Gastroesophageal sphincter (tissue), 4 donors: ENCODE measurements at regions not wholly inside any gene's neighbourhood (a gene's known extent, or its start where the extent isn't known, plus 50 kb on each side); places are given as distances from the start of the nearest gene placed in this dataset.

Experiments used
- ATAC-seq: fragments of 150-250 bp; one replicate; pipeline ENCODE4 v1.9.1; 2016; ENCODE audit warnings: mild to moderate bottlenecking, moderate library complexity
- H3K27ac ChIP-seq, 4 donors: fragments of 200-600 bp; sonication (generic) in 3 of 4; 1 replicate in 3 of 4; 2 replicates in 1 of 4; pipeline ENCODE4 v1.5.1; 2016 to 2019
- H3K27me3 ChIP-seq: fragments of 200-600 bp; sonication (generic); one replicate; pipeline ENCODE4 v1.5.1; 2019
- H3K36me3 ChIP-seq, 2 donors: fragments of 200-600 bp; sonication (generic); one replicate each; pipeline ENCODE4 v1.5.1; 2019; ENCODE audit warnings: control low read depth in 1 of 2
- H3K4me1 ChIP-seq, 3 donors: fragments of 200-600 bp; sonication (generic); 1 replicate in 2 of 3; 2 replicates in 1 of 3; pipeline ENCODE4 v1.5.1; 2016 to 2019; ENCODE audit warnings: control low read depth in 2 of 3
- H3K4me3 ChIP-seq, 2 donors: fragments of 200-600 bp; sonication (generic); one replicate each; pipeline ENCODE4 v1.5.1; 2019; ENCODE audit warnings: mild to moderate bottlenecking in 1 of 2, moderate library complexity in 1 of 2
- H3K9me3 ChIP-seq, 3 donors: fragments of 200-600 bp; sonication (generic); one replicate each; pipeline ENCODE4 v1.5.1; 2017 to 2019; ENCODE audit warnings: control low read depth in 2 of 3
- EP300 ChIP-seq: sonication (generic); formaldehyde crosslinking; IDR thresholded peaks from one replicate; pipeline ENCODE4 v1.6.1; 2017; ENCODE audit warnings: antibody characterized with exemption, mild to moderate bottlenecking
- POLR2A ChIP-seq, 2 donors: fragments of 450-650 bp; IDR thresholded peaks; one replicate each; pipeline ENCODE4 v1.6.1; 2017; ENCODE audit warnings: antibody characterized with exemption in 2 of 2, mild to moderate bottlenecking in 2 of 2, moderate library complexity in 1 of 2
- POLR2AphosphoS5 ChIP-seq: sonication (generic); formaldehyde crosslinking; IDR thresholded peaks from one replicate; pipeline ENCODE4 v1.6.1; 2017; ENCODE audit warnings: antibody characterized with exemption
- WGBS, 2 donors: methylation state at CpG; one replicate each; pipeline ENCODE4 v1.1.5; 2018; ENCODE audit warnings: low coverage in 1 of 2; 5-methylcytosine and 5-hydroxymethylcytosine counted together
- TF ChIP-seq, protein P1 (sequence below), 4 experiments: fragments of 200-600 bp in 2 of 4; fragments of 450-650 bp in 2 of 4; sonication (generic) in 1 of 4; IDR thresholded peaks; one replicate each; pipeline ENCODE4 v1.5.1; 2017 to 2019; ENCODE audit warnings: antibody characterized with exemption in 4 of 4, mild to moderate bottlenecking in 2 of 4, moderate library complexity in 2 of 4

DNA sequence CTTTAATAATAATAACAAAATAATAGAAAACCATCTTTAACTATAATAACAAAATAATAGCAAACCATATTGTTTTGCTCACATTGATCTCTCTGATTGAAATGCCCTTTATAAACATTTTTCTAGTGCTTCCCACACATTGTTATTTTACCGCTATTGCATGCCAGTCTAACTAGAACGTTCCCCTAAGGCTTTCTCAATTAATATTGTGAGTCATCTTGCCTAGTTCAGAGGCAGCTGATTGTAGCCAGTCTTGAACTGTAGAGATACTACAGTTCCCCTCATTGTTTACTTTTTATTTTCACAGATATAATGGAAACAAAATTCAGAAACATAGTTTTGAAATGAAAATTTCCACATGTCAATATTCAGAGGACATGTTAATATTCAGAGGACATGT lies 192.3 kb upstream of the ADGRL4 start:
- Histone ChIP-seq H3K27me3 (no peaks in the 10 kb centered on the region), H3K9me3 (no peaks in the 10 kb centered on the region), H3K27ac (no peak overlapping the region), H3K4me1 (peaks cover 0 to 1% (median 0%) of the 10 kb centered on the region in 3 donors), H3K36me3 (no peaks in the 10 kb centered on the region), H3K4me3 (no peak overlapping the region)
- no peak for TF ChIP-seq POLR2AphosphoS5
- no peak for TF ChIP-seq POLR2A (IDR thresholded peaks at IDR 0.05)
- TF ChIP-seq, protein P1, sequence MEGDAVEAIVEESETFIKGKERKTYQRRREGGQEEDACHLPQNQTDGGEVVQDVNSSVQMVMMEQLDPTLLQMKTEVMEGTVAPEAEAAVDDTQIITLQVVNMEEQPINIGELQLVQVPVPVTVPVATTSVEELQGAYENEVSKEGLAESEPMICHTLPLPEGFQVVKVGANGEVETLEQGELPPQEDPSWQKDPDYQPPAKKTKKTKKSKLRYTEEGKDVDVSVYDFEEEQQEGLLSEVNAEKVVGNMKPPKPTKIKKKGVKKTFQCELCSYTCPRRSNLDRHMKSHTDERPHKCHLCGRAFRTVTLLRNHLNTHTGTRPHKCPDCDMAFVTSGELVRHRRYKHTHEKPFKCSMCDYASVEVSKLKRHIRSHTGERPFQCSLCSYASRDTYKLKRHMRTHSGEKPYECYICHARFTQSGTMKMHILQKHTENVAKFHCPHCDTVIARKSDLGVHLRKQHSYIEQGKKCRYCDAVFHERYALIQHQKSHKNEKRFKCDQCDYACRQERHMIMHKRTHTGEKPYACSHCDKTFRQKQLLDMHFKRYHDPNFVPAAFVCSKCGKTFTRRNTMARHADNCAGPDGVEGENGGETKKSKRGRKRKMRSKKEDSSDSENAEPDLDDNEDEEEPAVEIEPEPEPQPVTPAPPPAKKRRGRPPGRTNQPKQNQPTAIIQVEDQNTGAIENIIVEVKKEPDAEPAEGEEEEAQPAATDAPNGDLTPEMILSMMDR (IDR thresholded peaks at IDR 0.05) = no peak
- TF ChIP-seq EP300 = no peak
- WGBS, 2 donors = 28 to 30% methylated on average over 2 of the region's 2 CpGs
- ATAC-seq = no peak

DNA sequence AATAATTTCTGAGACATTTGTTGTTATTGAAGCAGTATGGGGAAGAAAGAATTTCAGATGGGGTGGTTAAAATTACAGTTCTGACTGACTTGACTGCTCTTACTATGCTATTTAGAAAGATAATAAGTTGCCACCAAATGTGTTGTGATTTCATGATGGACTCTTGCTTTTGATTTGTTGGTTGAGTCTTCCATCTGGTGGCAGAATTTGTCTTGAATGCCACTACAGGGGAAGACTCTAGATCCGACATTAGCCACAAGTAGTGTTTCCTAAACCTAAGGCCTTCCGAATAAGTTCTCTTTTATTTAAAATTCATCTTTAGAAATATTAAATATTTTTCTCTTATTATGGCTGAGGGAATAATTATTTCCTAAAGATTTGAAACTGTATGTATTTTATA lies 190.9 kb upstream of the ADGRL4 start:
- WGBS, 2 donors = 39 to 87% methylated on average over 2 of the region's 2 CpGs
- TF ChIP-seq, protein P1 (IDR thresholded peaks at IDR 0.05) = peak in 3 of 4 experiments; percentile 30 to 49 (median 33)
- TF ChIP-seq EP300 = no peak
- no peak for TF ChIP-seq POLR2AphosphoS5
- no peak for ATAC-seq

GRCh38 chr1:79196211-79196610 lies 189.7 kb upstream of the ADGRL4 start:
- ATAC-seq = no peak
- TF ChIP-seq, protein P1 (IDR thresholded peaks at IDR 0.05) = no peak
- TF ChIP-seq POLR2A (IDR thresholded peaks at IDR 0.05) (no peak), EP300 (no peak), POLR2AphosphoS5 (no peak)
- H3K4me1 ChIP-seq = peaks cover 0 to 11% (median 0%) of the 10 kb centered on the region in 3 donors
- H3K27me3 ChIP-seq = no peaks in the 10 kb centered on the region
- no peak overlapping the region for H3K27ac ChIP-seq
- WGBS, 2 donors = 92 to 100% methylated on average over 1 to 2 of the region's 2 CpGs
- no peak overlapping the region for H3K4me3 ChIP-seq
- no peaks in the 10 kb centered on the region for H3K9me3 ChIP-seq
- H3K36me3 ChIP-seq = no peaks in the 10 kb centered on the region

More for the DNA sequence above, 190.9 kb upstream of the ADGRL4 start:
- Histone ChIP-seq H3K9me3 (no peaks in the 10 kb centered on the region), H3K27ac (no peak overlapping the region), H3K4me1 (peaks cover 0 to 11% (median 0%) of the 10 kb centered on the region in 3 donors), H3K36me3 (no peaks in the 10 kb centered on the region), H3K4me3 (no peak overlapping the region), H3K27me3 (no peaks in the 10 kb centered on the region)

- H3K27ac ChIP-seq = no peak overlapping the region
- H3K4me1 ChIP-seq = peaks cover 0 to 11% (median 0%) of the 10 kb centered on the region in 3 donors
- H3K36me3 ChIP-seq = no peaks in the 10 kb centered on the region
- no peak for ATAC-seq
- no peaks in the 10 kb centered on the region for H3K27me3 ChIP-seq
- WGBS, 2 donors = 12 to 33% methylated on average over 5 to 7 of the region's 7 CpGs
- no peaks in the 10 kb centered on the region for H3K9me3 ChIP-seq
- no peak overlapping the region for H3K4me3 ChIP-seq
- no peak for TF ChIP-seq EP300
These were observed 186.9 kb upstream of the ADGRL4 start for GRCh38 chr1:79193211-79194079.

- H3K9me3 ChIP-seq = no peaks in the 10 kb centered on the region
- WGBS, 2 donors = 20 to 38% methylated on average over 1 of the region's 1 CpG
- no peak overlapping the region for H3K4me3 ChIP-seq
- no peak overlapping the region for H3K27ac ChIP-seq
- H3K27me3 ChIP-seq = no peaks in the 10 kb centered on the region
- no peak for TF ChIP-seq POLR2AphosphoS5
- TF ChIP-seq, protein P1 (IDR thresholded peaks at IDR 0.05) = no peak
- TF ChIP-seq POLR2A (IDR thresholded peaks at IDR 0.05) = no peak
- no peak for TF ChIP-seq EP300
- ATAC-seq = no peak
- H3K36me3 ChIP-seq = no peaks in the 10 kb centered on the region
- H3K4me1 ChIP-seq = peaks cover 0 to 11% (median 0%) of the 10 kb centered on the region in 3 donors
These were observed 183.5 kb upstream of the ADGRL4 start for GRCh38 chr1:79190074-79190473.
